Stimulated activated CD4-positive, alpha-beta T cell treated with anti-CD3 and anti-CD28 coated beads, Interleukin-4, amount 100 ng/mL, for 4 hours (primary cell): ENCODE measurements at regions not wholly inside any gene's neighbourhood (a gene's known extent, or its start where the extent isn't known, plus 50 kb on each side); places are given as distances from the start of the nearest gene placed in this dataset.
A peak's percentile ranks its signal among the peaks of the same experiment; 100 is the strongest.

ENCODE experiments used
- DNase-seq, 2 experiments: peaks; one replicate each; pipeline ENCODE4 v3.0.0-alpha.2; 2020

- peak in 1 of 2 experiments; percentile 37 for DNase-seq
These were observed 117.2 kb downstream of the SLC25A24 start for GRCh38 chr1:108082738-108083562.

- DNase-seq: no peak
These were observed 117.0 kb upstream of the VAV3 start for GRCh38 chr1:108082001-108082400.

- DNase-seq: peak in 1 of 2 experiments; percentile 34
These were observed 115.5 kb upstream of the VAV3 start for GRCh38 chr1:108080448-108080847.

- DNase-seq: peak; percentile 17 to 48
These were observed 114.6 kb upstream of the VAV3 start for GRCh38 chr1:108079440-108080025.

GRCh38 chr1:108077991-108078390 lies 113.0 kb upstream of the VAV3 start:
- DNase-seq: no peak

GRCh38 chr1:108075055-108075454 lies 110.1 kb upstream of the VAV3 start:
- no peak for DNase-seq

GRCh38 chr1:108072776-108073175 lies 107.8 kb upstream of the VAV3 start:
- no peak for DNase-seq

GRCh38 chr1:108072212-108072611 lies 107.2 kb upstream of the VAV3 start:
- DNase-seq: no peak

GRCh38 chr1:108071601-108072000 lies 106.6 kb upstream of the VAV3 start:
- no peak for DNase-seq

- no peak for DNase-seq
These were observed 105.7 kb upstream of the VAV3 start for GRCh38 chr1:108070662-108071061.

GRCh38 chr1:108067884-108068540 lies 103.0 kb upstream of the VAV3 start:
- no peak for DNase-seq

- DNase-seq: no peak
These were observed 101.8 kb upstream of the VAV3 start for GRCh38 chr1:108066808-108067207.

GRCh38 chr1:108064255-108064654 lies 99.3 kb upstream of the VAV3 start:
- no peak for DNase-seq

GRCh38 chr1:108063703-108064102 lies 98.7 kb upstream of the VAV3 start:
- no peak for DNase-seq

GRCh38 chr1:108059945-108060344 lies 95.0 kb upstream of the VAV3 start:
- DNase-seq: no peak

- no peak for DNase-seq
These were observed 92.6 kb upstream of the VAV3 start for GRCh38 chr1:108057541-108057940.

GRCh38 chr1:108056436-108056990 lies 91.5 kb upstream of the VAV3 start:
- DNase-seq: no peak

GRCh38 chr1:108055387-108055786 lies 90.4 kb upstream of the VAV3 start:
- DNase-seq: no peak

GRCh38 chr1:108054396-108054795 lies 89.4 kb upstream of the VAV3 start:
- DNase-seq: no peak

- DNase-seq: no peak
These were observed 88.5 kb upstream of the VAV3 start for GRCh38 chr1:108053270-108054013.

GRCh38 chr1:108051631-108052377 lies 86.8 kb upstream of the VAV3 start:
- DNase-seq: no peak
